ENCODE measurements at regions not wholly inside any gene's neighbourhood (a gene's known extent, or its start where the extent isn't known, plus 50 kb on each side); places are given as distances from the start of the nearest gene placed in this dataset.

- ChIA-PET CTCF (no interaction called here), POLR2A (no interaction called here)
- ATAC-seq (no peak), DNase-seq (ENCODE audit: low spot score) (no peak)
- Mint-ChIP-seq H3K9me3 (peaks cover 17% of the 10 kb centered on the region), H3K27me3 (ENCODE audit: low read depth) (no peaks in the 10 kb centered on the region), H3K4me3 (no peak overlapping the region), H3K4me1 (peaks cover 21% of the 10 kb centered on the region), H3K36me3 (peaks cover 6% of the 10 kb centered on the region), H3K27ac (no peak overlapping the region)
- TF ChIP-seq CTCF (IDR thresholded peaks at IDR 0.05), result no peak
- TF ChIP-seq ZBTB21 (CRISPR knock-in tag; IDR thresholded peaks at IDR 0.05; ENCODE audit: borderline replicate concordance), result no peak
- no peak for TF ChIP-seq JUN (CRISPR knock-in tag; IDR thresholded peaks at IDR 0.05)
- TF ChIP-seq ZNF281 (CRISPR knock-in tag; IDR thresholded peaks at IDR 0.05), result no peak
- TF ChIP-seq SMAD4 (CRISPR knock-in tag; IDR thresholded peaks at IDR 0.05), result no peak
- no peak for TF ChIP-seq MXD4 (CRISPR knock-in tag; IDR thresholded peaks at IDR 0.05; ENCODE audit: borderline replicate concordance)
- no peak for TF ChIP-seq ARID4B (CRISPR knock-in tag; IDR thresholded peaks at IDR 0.05; ENCODE audit: borderline replicate concordance)
- TF ChIP-seq ZNF219 (CRISPR knock-in tag; IDR thresholded peaks at IDR 0.05; ENCODE audit: borderline replicate concordance), result no peak
- TF ChIP-seq GRHL2 (CRISPR knock-in tag; IDR thresholded peaks at IDR 0.05; ENCODE audit: insufficient replicate concordance, severe bottlenecking), result no peak
- TF ChIP-seq MYBL2 (CRISPR knock-in tag; IDR thresholded peaks at IDR 0.05), result no peak
- no peak for TF ChIP-seq FOXP4 (CRISPR knock-in tag; IDR thresholded peaks at IDR 0.05)
- TF ChIP-seq PRRX2 (CRISPR knock-in tag; IDR thresholded peaks at IDR 0.05), result no peak
Observed at GRCh38 chr5:173828952-173829351, 59.2 kb upstream of the CPEB4 start.

- H3K27ac Mint-ChIP-seq, result no peak overlapping the region
- DNase-seq (ENCODE audit: low spot score), result no peak
- CTCF ChIA-PET, result interaction anchor here (0.6 kb wide), 1 partner anchor 97 kb away, joined by 3 read pairs; no protein-coding TSS in a partner anchor
- no peak for ATAC-seq
- H3K27me3 Mint-ChIP-seq (ENCODE audit: low read depth), result no peaks in the 10 kb centered on the region
- POLR2A ChIA-PET, result no interaction called here
- peaks cover 17% of the 10 kb centered on the region for H3K9me3 Mint-ChIP-seq
- H3K36me3 Mint-ChIP-seq, result peaks cover 6% of the 10 kb centered on the region
- H3K4me1 Mint-ChIP-seq, result peaks cover 12% of the 10 kb centered on the region
- no peak overlapping the region for H3K4me3 Mint-ChIP-seq
- no peak for TF ChIP-seq NFE2L1 (CRISPR knock-in tag; IDR thresholded peaks at IDR 0.05)
- no peak for TF ChIP-seq NR1H2 (CRISPR knock-in tag; IDR thresholded peaks at IDR 0.05)
- no peak for TF ChIP-seq GABPB1 (CRISPR knock-in tag; IDR thresholded peaks at IDR 0.05)
- no peak for TF ChIP-seq HMGXB4 (CRISPR knock-in tag; IDR thresholded peaks at IDR 0.05)
- TF ChIP-seq ZNF512 (CRISPR knock-in tag; IDR thresholded peaks at IDR 0.05; ENCODE audit: borderline replicate concordance), result no peak
- TF ChIP-seq ZNF671 (CRISPR knock-in tag; IDR thresholded peaks at IDR 0.05), result no peak
- TF ChIP-seq JUN (CRISPR knock-in tag; IDR thresholded peaks at IDR 0.05), result no peak
- no peak for TF ChIP-seq ZNF263 (CRISPR knock-in tag; IDR thresholded peaks at IDR 0.05; ENCODE audit: low read depth)
Observed at GRCh38 chr5:173829826-173830225, 58.3 kb upstream of the CPEB4 start.

Data from WTC11 (cell line).